SK-N-MC (cell line): ENCODE measurements at regions not wholly inside any gene's neighbourhood (a gene's known extent, or its start where the extent isn't known, plus 50 kb on each side); places are given as distances from the start of the nearest gene placed in this dataset.
"Not testable (repeated sequence)": the region's sequence is repeated elsewhere in the genome, so short reads cannot be mapped to it uniquely, and the experiment has no call there.

Experiments used
- EZH2 ChIP-seq: fragments of 200-600 bp; sonication (generic); IDR thresholded peaks from one replicate; pipeline ENCODE4 v1.6.1; 2017; ENCODE audit warnings: antibody characterized with exemption
- FOXP2 ChIP-seq: optimal IDR thresholded peaks from 2 replicates; pipeline ENCODE3; 2011; ENCODE audit warnings: mild to moderate bottlenecking, moderate library complexity; ENCODE audit not compliant: insufficient read depth; ENCODE audit errors: extremely low read length, control extremely low read depth
- POLR2AphosphoS5 ChIP-seq: IDR thresholded peaks from 2 replicates; pipeline ENCODE4 v1.6.1; 2012; ENCODE audit warnings: mild to moderate bottlenecking, low read depth, low read length, borderline replicate concordance

- TF ChIP-seq POLR2AphosphoS5, EZH2, FOXP2: not testable (repeated sequence)
Measured at GRCh38 chr4:49216606-49217005, 230.5 kb downstream of the CWH43 start.
